ENCODE measurements at regions not wholly inside any gene's neighbourhood (a gene's known extent, or its start where the extent isn't known, plus 50 kb on each side); places are given as distances from the start of the nearest gene placed in this dataset.
"Not testable (repeated sequence)": the region's sequence is repeated elsewhere in the genome, so short reads cannot be mapped to it uniquely, and the experiment has no call there.

- not testable (repeated sequence) for H3K4me3 ChIP-seq; H3K27me3 ChIP-seq; H3K4me1 ChIP-seq; DNase-seq (ENCODE audit: low spot score); H3K27ac ChIP-seq; H3K36me3 ChIP-seq; H3K9me3 ChIP-seq
Measured at GRCh38 chr2:87629491-87630458, 118.1 kb upstream of the PLGLB2 start.

GRCh38 chr2:87630892-87631291 is 117.0 kb upstream of the PLGLB2 start:
- H3K27me3 ChIP-seq; H3K36me3 ChIP-seq; H3K4me1 ChIP-seq; H3K27ac ChIP-seq; DNase-seq (ENCODE audit: low spot score); H3K4me3 ChIP-seq; H3K9me3 ChIP-seq: not testable (repeated sequence)

- not testable (repeated sequence) for H3K36me3 ChIP-seq; H3K27me3 ChIP-seq; H3K27ac ChIP-seq; H3K9me3 ChIP-seq; H3K4me3 ChIP-seq; DNase-seq (ENCODE audit: low spot score); H3K4me1 ChIP-seq
Measured at GRCh38 chr2:87631402-87631801, 116.5 kb upstream of the PLGLB2 start.

- not testable (repeated sequence) for H3K27ac ChIP-seq; H3K36me3 ChIP-seq; H3K4me1 ChIP-seq; H3K9me3 ChIP-seq; DNase-seq (ENCODE audit: low spot score); H3K4me3 ChIP-seq; H3K27me3 ChIP-seq
Measured at GRCh38 chr2:87633287-87633963, 114.5 kb upstream of the PLGLB2 start.

- not testable (repeated sequence) for H3K36me3 ChIP-seq; H3K4me3 ChIP-seq; DNase-seq (ENCODE audit: low spot score); H3K27ac ChIP-seq; H3K9me3 ChIP-seq; H3K27me3 ChIP-seq; H3K4me1 ChIP-seq
Measured at GRCh38 chr2:87634106-87634505, 113.8 kb upstream of the PLGLB2 start.

- H3K27me3 ChIP-seq; DNase-seq (ENCODE audit: low spot score); H3K27ac ChIP-seq: not testable (repeated sequence)
Measured at GRCh38 chr2:87634971-87635650, 112.8 kb upstream of the PLGLB2 start.

GRCh38 chr2:87636246-87636645 is 111.6 kb upstream of the PLGLB2 start:
- DNase-seq (ENCODE audit: low spot score); H3K9me3 ChIP-seq; H3K4me1 ChIP-seq; H3K4me3 ChIP-seq; H3K36me3 ChIP-seq; H3K27ac ChIP-seq; H3K27me3 ChIP-seq: not testable (repeated sequence)

More at GRCh38 chr2:87634971-87635650, 112.8 kb upstream of the PLGLB2 start:
- H3K36me3 ChIP-seq, H3K9me3 ChIP-seq, H3K4me1 ChIP-seq, H3K4me3 ChIP-seq: not testable (repeated sequence)

- H3K27me3 ChIP-seq; H3K36me3 ChIP-seq; H3K9me3 ChIP-seq; H3K27ac ChIP-seq; H3K4me3 ChIP-seq; H3K4me1 ChIP-seq; DNase-seq (ENCODE audit: low spot score): not testable (repeated sequence)
Measured at GRCh38 chr2:87636735-87637134, 111.2 kb upstream of the PLGLB2 start.

- not testable (repeated sequence) for H3K4me1 ChIP-seq, H3K36me3 ChIP-seq, H3K27ac ChIP-seq, H3K9me3 ChIP-seq, H3K27me3 ChIP-seq, H3K4me3 ChIP-seq
- peak; percentile 61 for DNase-seq (ENCODE audit: low spot score)
Measured at GRCh38 chr2:87637249-87637990, 110.5 kb upstream of the PLGLB2 start.

GRCh38 chr2:87638114-87638807 is 109.6 kb upstream of the PLGLB2 start:
- H3K9me3 ChIP-seq; DNase-seq (ENCODE audit: low spot score): not testable (repeated sequence)

GRCh38 chr2:87638872-87639271 is 109.0 kb upstream of the PLGLB2 start:
- not testable (repeated sequence) for DNase-seq (ENCODE audit: low spot score); H3K4me3 ChIP-seq; H3K36me3 ChIP-seq

More at GRCh38 chr2:87638114-87638807, 109.6 kb upstream of the PLGLB2 start:
- not testable (repeated sequence) for H3K36me3 ChIP-seq, H3K27me3 ChIP-seq, H3K27ac ChIP-seq, H3K4me3 ChIP-seq, H3K4me1 ChIP-seq

GRCh38 chr2:87639801-87640440 is 108.0 kb upstream of the PLGLB2 start:
- not testable (repeated sequence) for H3K4me3 ChIP-seq; H3K9me3 ChIP-seq; H3K27me3 ChIP-seq; DNase-seq (ENCODE audit: low spot score); H3K27ac ChIP-seq; H3K4me1 ChIP-seq; H3K36me3 ChIP-seq

More at GRCh38 chr2:87638872-87639271, 109.0 kb upstream of the PLGLB2 start:
- H3K27ac ChIP-seq, H3K4me1 ChIP-seq, H3K9me3 ChIP-seq, H3K27me3 ChIP-seq: not testable (repeated sequence)

- not testable (repeated sequence) for H3K4me1 ChIP-seq; H3K9me3 ChIP-seq; H3K27ac ChIP-seq; H3K27me3 ChIP-seq; H3K36me3 ChIP-seq; H3K4me3 ChIP-seq; DNase-seq (ENCODE audit: low spot score)
Measured at GRCh38 chr2:87640961-87641563, 106.8 kb upstream of the PLGLB2 start.

All from right atrium auricular region (tissue), 2 donors.